ENCODE measurements at regions not wholly inside any gene's neighbourhood (a gene's known extent, or its start where the extent isn't known, plus 50 kb on each side); places are given as distances from the start of the nearest gene placed in this dataset.

DNA sequence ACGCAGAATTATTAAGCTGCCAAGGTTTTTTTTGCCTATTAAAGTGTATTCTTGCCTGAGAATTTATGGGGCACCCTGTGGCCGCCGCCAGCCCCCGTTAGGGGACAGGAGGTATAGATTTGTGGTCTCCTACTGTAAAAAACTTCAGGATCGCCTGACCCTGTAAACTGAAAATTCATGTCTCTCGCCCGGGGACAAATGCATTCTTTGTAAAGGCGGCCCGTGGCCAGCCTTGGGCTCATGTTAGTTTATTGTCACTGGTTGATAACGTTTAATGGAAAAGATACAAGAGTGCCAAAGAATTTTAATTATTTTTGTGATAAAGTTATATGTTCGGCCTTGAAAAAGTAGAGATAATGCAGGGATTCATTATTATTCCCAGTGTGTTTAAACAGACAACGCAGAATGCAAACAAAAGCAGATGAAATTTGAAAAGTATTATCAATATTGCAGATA, 141.7 kb downstream of the URI1 start (continued):
- TF ChIP-seq ZNF366 (tag by site-specific recombination; conservative IDR thresholded peaks at IDR 0.05) (no peak), ZNF280D (tag by site-specific recombination; IDR thresholded peaks at IDR 0.05) (no peak), ZBTB8A (tag by site-specific recombination; IDR thresholded peaks at IDR 0.05) (0 out of 2 replicates have a peak, but pooled peaks have one; percentile 24), ZBTB20 (tag by site-specific recombination; IDR thresholded peaks at IDR 0.05) (peak; percentile 48; the same call in 1 of the 2 replicates), ZEB2 (tag by site-specific recombination; IDR thresholded peaks at IDR 0.05) (no peak), ZBTB48 (tag by site-specific recombination; IDR thresholded peaks at IDR 0.05) (no peak), ZNF610 (tag by site-specific recombination; IDR thresholded peaks at IDR 0.05; ENCODE audit: borderline replicate concordance) (no peak), ZBTB6 (tag by site-specific recombination; IDR thresholded peaks at IDR 0.05) (no peak)

- H3K27ac ChIP-seq (ENCODE audit: extremely low read depth, low read depth, low read length) = no peak overlapping the region
- ChIA-PET CTCF (interaction anchor here (1.0 to 1.9 kb wide), 2 partner anchors 113 to 567 kb away, joined by 4 read pairs; no protein-coding TSS in a partner anchor), POLR2A (no interaction called here)
- H3K9me3 ChIP-seq (ENCODE audit: control insufficient read depth, insufficient read depth, low read depth, low read length) = peaks cover 6% of the 10 kb centered on the region
- H3K4me1 ChIP-seq (ENCODE audit: control insufficient read depth, insufficient read depth, low read length) = peaks cover 18% of the 10 kb centered on the region
- no peaks in the 10 kb centered on the region for H3K36me3 ChIP-seq (ENCODE audit: control insufficient read depth in 2 of 2, insufficient read depth in 1 of 2, low read length in 2 of 2)
- H3K4me3 ChIP-seq (ENCODE audit: low read depth, low read length) = no peak overlapping the region
- TF ChIP-seq ZNF140 (tag by site-specific recombination; IDR thresholded peaks at IDR 0.05) (no peak), ZNF24 (tag by site-specific recombination; IDR thresholded peaks at IDR 0.05) (no peak), ZSCAN23 (tag by site-specific recombination; IDR thresholded peaks at IDR 0.05) (no peak), ZNF521 (tag by site-specific recombination; IDR thresholded peaks at IDR 0.05) (0 out of 2 replicates have a peak, but pooled peaks have one; percentile 37), KLF9 (tag by site-specific recombination; IDR thresholded peaks at IDR 0.05; ENCODE audit: low read depth) (no peak), ZNF473 (tag by site-specific recombination; IDR thresholded peaks at IDR 0.05) (peak; percentile 81; the same call in 1 of the 2 replicates), ZBTB48 (tag by site-specific recombination; IDR thresholded peaks at IDR 0.05) (peak; percentile 82), ZNF37A (tag by site-specific recombination; IDR thresholded peaks at IDR 0.05) (no peak), ZNF274 (IDR thresholded peaks at IDR 0.05; ENCODE audit: low read length) (no peak), ZNF274 (tag by site-specific recombination; IDR thresholded peaks at IDR 0.05; ENCODE audit: borderline replicate concordance) (no peak), ZNF624 (tag by site-specific recombination; IDR thresholded peaks at IDR 0.05) (0 out of 2 replicates have a peak, but pooled peaks have one; percentile 66), ZNF530 (tag by site-specific recombination; IDR thresholded peaks at IDR 0.05; ENCODE audit: low read depth) (no peak), ZNF558 (tag by site-specific recombination; IDR thresholded peaks at IDR 0.05) (no peak), ZNF114 (tag by site-specific recombination; IDR thresholded peaks at IDR 0.05) (no peak), SP7 (tag by site-specific recombination; IDR thresholded peaks at IDR 0.05) (no peak), SALL2 (tag by site-specific recombination; IDR thresholded peaks at IDR 0.05; ENCODE audit: borderline replicate concordance) (no peak), OSR2 (tag by site-specific recombination; IDR thresholded peaks at IDR 0.05) (no peak), SETDB1 (IDR thresholded peaks at IDR 0.05; ENCODE audit: insufficient read length, low read length) (no peak)
- TF ChIP-seq, protein P1, sequence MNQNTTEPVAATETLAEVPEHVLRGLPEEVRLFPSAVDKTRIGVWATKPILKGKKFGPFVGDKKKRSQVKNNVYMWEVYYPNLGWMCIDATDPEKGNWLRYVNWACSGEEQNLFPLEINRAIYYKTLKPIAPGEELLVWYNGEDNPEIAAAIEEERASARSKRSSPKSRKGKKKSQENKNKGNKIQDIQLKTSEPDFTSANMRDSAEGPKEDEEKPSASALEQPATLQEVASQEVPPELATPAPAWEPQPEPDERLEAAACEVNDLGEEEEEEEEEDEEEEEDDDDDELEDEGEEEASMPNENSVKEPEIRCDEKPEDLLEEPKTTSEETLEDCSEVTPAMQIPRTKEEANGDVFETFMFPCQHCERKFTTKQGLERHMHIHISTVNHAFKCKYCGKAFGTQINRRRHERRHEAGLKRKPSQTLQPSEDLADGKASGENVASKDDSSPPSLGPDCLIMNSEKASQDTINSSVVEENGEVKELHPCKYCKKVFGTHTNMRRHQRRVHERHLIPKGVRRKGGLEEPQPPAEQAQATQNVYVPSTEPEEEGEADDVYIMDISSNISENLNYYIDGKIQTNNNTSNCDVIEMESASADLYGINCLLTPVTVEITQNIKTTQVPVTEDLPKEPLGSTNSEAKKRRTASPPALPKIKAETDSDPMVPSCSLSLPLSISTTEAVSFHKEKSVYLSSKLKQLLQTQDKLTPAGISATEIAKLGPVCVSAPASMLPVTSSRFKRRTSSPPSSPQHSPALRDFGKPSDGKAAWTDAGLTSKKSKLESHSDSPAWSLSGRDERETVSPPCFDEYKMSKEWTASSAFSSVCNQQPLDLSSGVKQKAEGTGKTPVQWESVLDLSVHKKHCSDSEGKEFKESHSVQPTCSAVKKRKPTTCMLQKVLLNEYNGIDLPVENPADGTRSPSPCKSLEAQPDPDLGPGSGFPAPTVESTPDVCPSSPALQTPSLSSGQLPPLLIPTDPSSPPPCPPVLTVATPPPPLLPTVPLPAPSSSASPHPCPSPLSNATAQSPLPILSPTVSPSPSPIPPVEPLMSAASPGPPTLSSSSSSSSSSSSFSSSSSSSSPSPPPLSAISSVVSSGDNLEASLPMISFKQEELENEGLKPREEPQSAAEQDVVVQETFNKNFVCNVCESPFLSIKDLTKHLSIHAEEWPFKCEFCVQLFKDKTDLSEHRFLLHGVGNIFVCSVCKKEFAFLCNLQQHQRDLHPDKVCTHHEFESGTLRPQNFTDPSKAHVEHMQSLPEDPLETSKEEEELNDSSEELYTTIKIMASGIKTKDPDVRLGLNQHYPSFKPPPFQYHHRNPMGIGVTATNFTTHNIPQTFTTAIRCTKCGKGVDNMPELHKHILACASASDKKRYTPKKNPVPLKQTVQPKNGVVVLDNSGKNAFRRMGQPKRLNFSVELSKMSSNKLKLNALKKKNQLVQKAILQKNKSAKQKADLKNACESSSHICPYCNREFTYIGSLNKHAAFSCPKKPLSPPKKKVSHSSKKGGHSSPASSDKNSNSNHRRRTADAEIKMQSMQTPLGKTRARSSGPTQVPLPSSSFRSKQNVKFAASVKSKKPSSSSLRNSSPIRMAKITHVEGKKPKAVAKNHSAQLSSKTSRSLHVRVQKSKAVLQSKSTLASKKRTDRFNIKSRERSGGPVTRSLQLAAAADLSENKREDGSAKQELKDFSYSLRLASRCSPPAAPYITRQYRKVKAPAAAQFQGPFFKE (tag by site-specific recombination; IDR thresholded peaks at IDR 0.05; ENCODE audit: borderline replicate concordance) = no peak
- TF ChIP-seq, protein P2, sequence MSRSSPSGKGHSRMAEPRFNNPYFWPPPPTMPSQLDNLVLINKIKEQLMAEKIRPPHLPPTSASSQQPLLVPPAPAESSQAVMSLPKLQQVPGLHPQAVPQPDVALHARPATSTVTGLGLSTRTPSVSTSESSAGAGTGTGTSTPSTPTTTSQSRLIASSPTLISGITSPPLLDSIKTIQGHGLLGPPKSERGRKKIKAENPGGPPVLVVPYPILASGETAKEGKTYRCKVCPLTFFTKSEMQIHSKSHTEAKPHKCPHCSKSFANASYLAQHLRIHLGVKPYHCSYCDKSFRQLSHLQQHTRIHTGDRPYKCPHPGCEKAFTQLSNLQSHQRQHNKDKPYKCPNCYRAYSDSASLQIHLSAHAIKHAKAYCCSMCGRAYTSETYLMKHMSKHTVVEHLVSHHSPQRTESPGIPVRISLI (tag by site-specific recombination; IDR thresholded peaks at IDR 0.05) = no peak; the same call in 1 of the 2 replicates
Observed at GRCh38 chr19:30084390-30084819, 142.4 kb downstream of the URI1 start.
